A673 (cell line): ENCODE measurements at regions not wholly inside any gene's neighbourhood (a gene's known extent, or its start where the extent isn't known, plus 50 kb on each side); places are given as distances from the start of the nearest gene placed in this dataset.

Experiments used
- CTCF ChIP-seq: fragments of 300-800, 200-600 bp; sonication (generic); conservative IDR thresholded peaks from 2 replicates; pipeline ENCODE4 v1.5.1; 2017; ENCODE audit warnings: low read depth, mild to moderate bottlenecking, antibody characterized with exemption, low read length, moderate library complexity, mixed read lengths
- EZH2 ChIP-seq: fragments of 200-600 bp; sonication (generic); IDR thresholded peaks from 2 replicates; pipeline ENCODE4 v1.6.1; 2017; ENCODE audit warnings: borderline replicate concordance, low read depth, mild to moderate bottlenecking, mixed read lengths, antibody characterized with exemption, low read length; ENCODE audit not compliant: poor library complexity, severe bottlenecking

DNA sequence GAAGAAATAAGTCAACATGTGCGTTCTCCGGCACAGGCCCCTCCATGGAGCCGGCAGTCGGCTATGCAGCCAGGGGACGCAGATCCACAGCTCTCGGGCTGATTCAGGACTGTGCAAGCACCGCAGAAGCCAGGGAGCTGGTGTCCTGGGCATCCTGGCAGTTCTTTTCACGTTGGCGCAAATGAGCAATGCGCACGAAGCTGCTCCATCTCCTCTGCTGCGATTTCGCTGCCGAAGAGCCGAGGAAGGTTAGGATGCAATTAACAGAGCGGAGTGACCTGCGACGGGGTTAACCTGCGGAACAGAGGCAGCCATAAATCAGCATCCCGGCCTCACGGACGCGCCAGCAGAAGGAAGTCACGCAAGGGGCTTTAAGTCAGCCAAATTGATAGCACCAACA is 107.1 kb upstream of the POU3F3 start:
- no peak for TF ChIP-seq EZH2
- TF ChIP-seq CTCF = no peak
